GM18507 (cell line): ENCODE measurements at regions not wholly inside any gene's neighbourhood (a gene's known extent, or its start where the extent isn't known, plus 50 kb on each side); places are given as distances from the start of the nearest gene placed in this dataset.

Source experiments
- DNase-seq: peaks from one replicate; pipeline ENCODE4 v3.0.0; 2011; ENCODE audit warnings: low read depth; ENCODE audit not compliant: insufficient read length; ENCODE audit errors: extremely low spot score
- FAIRE-seq: peaks from 2 replicates; lab custom pipeline; 2011; peaks lifted over from hg19 to GRCh38; lab: Jason Lieb, UNC

DNA sequence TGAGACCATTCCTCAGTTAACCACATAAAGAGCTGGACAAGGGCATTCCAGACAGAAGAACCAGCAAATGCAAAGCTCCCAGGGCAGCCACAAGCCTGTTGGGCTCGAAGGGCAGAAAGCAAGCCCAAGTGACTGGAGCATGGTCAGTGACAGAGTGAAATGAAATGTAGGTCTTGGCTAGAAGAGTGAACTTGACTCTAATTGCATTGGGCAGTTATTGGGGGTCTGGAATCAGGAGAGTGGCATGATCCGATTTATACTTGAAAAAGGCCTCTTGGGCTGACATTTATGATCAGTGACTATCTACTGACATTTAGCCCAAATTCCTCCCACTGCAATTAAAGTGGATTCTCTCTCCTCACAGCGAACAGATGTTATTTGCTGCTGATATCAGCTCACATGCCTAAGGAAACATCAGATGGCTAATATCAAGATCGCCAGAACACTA is 152.5 kb upstream of the KLF7 start:
- DNase-seq (no peak), FAIRE-seq (no peak)

DNA sequence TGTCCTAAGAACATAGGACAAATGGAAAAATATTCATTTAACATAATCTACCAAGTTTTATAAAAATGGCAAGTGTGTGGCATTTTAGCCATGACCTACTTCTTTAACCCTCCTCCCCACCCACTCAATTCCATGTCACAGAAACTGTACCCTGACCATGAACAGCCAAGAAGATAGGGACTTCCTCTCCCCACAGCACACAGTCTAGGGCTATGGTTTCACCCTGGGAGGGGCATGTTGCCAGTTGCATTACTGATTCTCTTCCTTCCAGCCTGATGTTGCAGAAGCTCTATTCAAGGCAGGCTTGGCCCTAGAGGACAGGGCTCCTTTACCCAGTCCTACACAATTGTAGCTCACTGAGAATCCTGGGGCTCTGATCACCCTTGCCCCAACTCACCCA is 153.6 kb upstream of the KLF7 start:
- DNase-seq (no peak), FAIRE-seq (no peak)

DNA sequence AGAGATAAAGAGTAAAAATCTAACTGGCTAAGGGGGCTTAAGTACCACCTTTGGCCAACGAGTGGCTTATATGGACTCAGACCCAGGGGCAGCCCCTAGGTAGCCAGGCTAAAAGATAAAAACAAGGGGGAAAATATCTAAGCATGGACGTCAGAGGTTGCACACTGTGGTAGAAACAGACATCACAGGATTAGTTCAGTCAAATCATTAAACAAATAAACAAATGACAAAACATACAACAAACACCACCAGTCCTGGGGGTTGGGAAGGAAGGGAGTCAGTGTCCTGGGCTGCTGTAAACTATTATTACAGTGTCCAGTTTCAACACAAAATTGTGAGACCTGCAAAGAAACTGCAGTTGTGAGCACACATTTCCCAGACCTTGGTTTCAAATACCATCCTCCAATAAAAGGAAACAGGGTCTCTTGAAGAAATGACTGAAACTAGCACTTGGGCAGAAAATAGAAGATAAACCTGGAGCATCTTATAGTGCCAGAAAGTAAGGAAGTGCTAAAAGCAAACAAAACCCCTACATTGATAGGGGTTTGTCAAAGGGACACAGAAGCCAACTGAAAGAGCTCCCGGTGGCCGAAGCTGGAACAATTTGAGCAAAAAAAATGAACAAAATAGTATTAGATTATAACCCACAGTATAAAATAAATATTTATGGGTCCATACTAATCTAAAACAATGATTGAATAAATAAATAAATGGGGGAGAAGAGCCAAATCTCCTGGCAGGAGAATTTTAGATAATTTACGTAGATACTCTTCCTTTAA is 154.8 kb upstream of the KLF7 start:
- FAIRE-seq (no peak), DNase-seq (no peak)

DNA sequence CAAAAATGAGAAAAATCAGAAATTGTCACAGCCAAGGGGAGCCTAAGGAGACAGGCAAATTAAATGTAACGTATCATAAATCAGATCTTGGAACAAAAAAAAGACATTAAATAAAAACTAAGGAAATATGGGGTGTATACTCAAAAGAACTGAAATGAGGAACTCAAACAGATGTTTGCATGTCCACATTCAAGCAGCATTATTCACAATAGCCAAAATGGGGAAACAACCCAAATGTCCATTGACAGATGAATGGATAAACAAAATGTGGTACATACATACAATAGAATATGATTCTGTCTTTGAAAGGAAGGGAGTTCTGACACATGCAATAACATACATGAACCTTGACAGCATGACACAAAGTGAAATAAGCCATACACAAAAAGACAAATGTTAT is 155.8 kb upstream of the KLF7 start:
- no peak for FAIRE-seq
- DNase-seq = no peak

DNA sequence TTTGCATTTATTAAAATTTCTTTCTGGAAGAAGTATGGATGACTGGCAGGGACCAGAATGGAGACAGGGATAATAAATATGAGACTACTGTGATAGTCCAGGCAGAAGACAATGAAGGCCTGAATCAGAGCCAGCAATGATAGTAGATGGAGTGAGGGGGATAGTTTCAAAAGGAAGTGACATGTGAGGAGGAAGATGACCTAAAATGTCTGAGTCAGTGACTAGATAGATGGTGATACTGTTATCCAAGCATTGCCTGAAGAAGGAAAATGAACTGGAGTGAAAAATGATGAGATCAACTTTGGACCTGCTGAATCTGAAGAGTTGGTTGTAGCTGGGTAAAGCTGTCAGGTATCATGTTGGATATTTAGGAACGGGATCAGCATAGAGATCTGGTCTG is 158.3 kb upstream of the KLF7 start:
- FAIRE-seq (no peak), DNase-seq (no peak)

DNA sequence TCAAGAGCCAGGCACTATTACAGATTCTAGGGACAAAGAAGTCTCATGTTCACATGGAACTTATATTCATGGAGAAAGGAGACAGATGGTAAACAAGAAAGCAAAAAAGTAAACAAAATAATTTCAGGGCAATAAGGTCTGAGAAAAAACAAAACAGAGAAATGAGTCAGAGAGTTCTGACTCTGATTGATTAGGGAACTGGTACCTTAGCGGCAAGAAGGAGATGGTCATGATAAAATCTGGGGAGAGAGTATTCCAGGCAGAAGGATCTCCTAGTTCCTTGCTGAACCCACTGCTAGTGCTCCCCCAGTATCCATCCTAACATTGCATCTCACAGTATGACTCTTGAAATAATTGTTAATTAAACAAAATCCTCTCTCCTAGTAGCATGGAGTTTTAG is 161.8 kb upstream of the KLF7 start:
- FAIRE-seq (no peak), DNase-seq (no peak)

DNA sequence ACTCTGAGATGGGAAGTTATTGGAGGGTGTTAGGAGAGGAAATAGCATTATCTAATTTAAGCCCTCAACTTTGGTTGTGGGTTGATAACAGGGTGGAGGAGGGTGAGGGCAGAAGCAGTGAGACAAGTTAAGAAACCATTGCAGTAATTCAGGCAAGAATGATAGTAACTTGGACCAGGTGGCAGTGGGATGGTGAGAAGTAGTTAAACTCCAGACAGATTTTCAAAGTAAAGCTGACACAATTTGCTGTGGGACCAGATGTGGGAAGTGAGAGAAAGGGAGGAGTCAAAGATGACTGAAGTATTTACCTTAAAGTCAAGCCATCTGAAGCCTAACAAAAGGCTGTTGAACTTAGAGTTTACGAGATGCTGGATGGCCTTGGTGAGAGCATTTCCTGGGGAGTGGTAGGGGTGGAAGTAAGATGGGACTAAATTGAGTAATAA is 163.2 kb upstream of the KLF7 start:
- DNase-seq = no peak
- peak; percentile 93 for FAIRE-seq

DNA sequence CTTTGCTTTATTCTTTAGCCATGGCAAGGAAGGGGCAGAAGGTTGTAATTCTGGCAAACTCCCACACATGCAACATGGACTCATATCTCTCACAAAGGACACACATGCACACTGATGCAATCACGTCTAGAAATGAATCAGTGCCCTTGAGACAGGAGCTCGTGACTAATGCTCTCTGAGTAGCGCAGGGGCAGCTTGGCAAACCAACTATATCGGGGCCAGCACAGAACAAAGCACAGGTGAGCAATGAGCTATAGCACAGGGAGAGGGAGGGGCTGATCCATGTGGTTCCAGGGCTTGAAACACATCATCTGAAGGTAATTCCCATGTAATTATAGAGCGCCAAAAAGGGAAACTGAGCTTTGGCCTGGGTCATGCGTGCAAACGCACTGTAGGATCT is 165.2 kb upstream of the KLF7 start:
- DNase-seq = no peak
- FAIRE-seq = peak; percentile 88

DNA sequence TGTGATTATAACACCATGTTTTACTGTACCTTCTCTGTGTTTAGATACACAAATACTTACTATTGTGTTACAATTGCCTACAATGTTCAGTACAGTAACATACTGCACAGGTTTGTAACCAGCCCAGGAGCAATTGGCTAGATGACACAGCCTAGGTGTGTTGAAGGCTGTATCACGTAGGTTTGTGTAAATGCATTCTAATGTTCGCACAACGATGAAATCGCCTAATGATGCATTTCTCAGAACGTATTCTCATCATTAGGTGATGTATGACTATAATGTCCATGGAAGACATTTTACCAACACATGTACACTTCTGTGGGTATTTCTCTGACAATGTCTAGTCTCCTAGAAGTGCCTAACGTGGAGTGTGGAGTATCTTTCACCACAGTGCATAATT is 165.9 kb upstream of the KLF7 start:
- DNase-seq = no peak
- no peak for FAIRE-seq

DNA sequence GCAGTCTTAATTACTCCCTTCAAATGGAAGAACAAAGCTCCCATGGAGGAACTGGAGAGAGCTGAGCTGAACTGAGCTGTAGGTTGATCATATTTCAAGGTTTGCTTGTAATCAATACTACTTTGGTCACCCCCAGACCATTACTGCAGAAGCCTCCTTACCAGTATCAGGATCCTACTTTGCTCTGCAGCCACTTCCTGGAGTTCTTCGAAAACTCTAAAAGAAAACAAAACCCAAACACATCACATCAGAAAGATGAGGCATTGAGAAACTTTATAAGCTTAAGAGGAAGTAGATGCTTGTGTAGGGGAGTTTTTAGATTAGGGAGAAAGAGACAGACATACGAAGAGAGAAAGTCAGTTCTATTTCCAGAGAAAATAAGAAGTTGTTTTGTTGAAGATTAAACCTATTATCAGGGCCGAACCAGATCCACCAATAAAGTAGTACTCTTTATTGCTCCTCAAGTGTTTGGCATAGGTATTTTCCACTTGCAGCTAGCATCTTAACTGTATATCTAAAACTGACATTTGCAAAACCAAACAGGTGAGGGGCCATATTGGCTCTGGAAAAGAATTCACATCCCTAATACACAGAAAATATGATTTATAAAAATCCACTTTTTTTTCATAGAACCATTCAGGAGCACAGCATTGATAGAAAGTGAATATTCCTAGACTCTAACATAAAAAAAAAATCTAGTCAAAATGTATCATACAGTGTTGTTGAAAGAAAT is 166.9 kb upstream of the KLF7 start:
- FAIRE-seq = peak; percentile 80
- DNase-seq = no peak

DNA sequence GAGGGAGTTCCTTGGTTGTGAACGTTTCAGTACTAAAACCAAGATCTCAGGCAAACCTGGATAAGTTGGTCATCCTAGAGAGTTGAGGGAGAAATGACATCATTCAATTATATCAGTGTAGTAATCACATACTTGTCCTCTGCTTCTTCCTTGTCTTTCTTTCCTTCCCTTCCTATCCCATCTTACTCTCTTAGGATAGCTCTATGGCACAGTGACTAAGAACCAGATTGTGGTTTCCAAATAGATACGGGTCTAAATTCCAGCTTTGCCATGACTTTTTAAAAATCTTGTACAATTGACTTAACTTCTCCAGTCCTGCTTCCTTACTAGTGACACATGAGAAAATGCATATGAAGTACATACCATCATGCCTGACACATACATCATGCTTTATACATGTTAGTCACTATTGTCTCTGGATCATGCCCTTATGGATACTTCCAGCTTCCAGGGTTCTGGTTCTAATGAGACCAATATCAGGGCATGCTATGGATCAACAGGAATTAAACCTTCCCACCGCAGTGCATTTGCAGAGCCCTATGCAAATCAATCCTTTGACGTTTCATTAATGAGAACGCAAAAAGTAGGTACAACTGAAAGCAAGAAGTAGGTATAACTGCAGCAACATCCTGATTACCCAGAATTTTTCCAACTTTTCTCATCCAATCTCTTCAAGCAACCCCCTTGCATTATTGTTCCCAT is 168.0 kb upstream of the KLF7 start:
- FAIRE-seq = peak; percentile 52
- no peak for DNase-seq

DNA sequence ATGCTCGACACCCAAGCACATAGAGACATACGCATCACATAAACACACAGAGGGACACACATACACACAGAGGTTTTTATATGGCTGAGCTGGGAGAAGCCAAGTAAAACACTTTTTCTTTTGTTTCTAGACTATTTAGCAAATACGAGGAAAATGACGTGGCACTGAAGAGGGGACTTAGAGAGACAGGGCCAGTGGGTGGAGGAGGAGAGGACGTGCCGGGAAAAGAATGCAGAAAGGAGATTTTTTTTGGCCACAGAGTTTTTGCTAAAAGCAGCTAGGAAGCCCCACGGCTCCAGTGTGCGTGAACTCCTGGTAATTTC is 168.5 kb upstream of the KLF7 start:
- FAIRE-seq = no peak
- no peak for DNase-seq

DNA sequence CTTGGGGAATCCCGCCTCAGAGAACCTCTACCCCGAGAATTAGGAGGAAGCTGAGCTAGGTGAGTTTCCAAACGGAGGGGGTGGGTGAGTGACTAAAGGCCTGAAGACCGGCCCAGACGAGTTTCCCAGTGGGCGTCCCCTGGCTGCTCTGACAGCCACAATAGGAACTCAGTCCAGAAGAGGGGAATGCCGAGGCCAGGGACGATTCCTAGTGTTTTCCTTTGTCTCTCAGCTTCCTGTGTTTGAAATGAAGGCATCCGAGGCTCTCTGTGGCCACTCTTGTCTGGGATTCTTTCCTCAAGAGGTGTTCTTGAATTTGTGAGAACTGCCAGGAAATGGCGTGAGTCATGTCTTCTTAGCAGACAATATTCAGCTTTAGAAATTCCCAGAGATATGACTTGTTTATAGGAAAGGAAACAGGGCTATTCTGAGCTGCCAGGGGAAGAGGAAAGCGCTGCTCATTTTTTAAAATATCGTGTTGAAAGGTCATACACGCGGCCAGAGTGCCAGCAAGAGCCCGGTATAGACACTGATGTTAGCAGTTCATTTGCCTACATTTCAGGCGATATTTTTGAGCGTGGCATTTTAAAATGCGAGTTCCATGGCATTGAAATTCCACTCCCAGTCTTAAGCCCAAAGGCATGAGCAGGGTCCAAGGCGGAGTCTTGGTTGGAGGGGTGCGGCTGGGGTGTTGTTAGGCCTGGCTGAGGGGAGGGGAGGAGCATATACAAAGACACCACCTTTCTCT is 169.1 kb upstream of the KLF7 start:
- FAIRE-seq = peak; percentile 79
- no peak for DNase-seq

DNA sequence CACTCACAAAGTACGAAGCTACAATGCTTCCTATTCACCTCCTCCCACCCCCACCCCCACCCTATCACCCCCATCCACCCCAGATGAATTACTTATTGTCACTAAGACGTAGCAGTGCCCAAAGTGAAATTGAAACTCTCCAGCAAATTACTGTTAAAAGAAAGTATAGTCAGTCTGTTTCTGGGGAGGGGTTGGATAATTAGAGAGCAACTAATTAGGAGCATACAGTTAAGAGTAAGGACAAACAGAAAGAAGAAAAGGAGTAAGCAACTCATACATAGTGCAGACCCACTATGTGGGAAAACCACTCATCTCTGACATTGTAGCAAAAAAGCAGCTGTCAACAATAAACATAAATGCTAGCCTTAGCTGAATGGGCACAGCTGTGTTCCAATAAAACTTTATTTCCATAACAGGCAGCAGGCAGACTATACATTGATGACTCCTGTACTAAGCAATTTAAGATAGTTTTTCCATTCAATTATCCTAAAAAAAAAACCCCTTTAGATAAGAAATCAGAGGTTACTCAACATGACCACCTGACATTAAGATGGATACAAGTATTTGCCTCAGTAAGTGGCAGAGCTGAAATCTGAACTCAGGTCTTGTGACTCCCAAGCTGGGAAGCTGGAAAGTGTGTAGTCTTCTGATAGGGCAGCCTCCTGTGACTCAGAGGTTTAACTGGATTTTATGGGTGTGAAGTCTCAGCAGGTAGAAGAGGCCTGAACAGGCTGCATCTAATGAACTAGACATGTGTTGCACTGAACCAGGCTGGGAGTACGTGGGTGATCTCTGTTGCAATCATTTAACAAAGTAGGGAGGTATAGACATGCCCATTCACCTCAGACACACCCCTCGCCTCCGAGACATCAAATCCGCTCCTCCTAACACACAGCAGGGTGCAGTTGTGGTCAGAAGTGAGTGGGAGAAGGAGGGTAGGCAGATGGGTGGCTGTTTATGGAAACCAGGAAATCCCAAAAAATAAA is 171.8 kb upstream of the KLF7 start:
- no peak for FAIRE-seq
- DNase-seq = no peak

DNA sequence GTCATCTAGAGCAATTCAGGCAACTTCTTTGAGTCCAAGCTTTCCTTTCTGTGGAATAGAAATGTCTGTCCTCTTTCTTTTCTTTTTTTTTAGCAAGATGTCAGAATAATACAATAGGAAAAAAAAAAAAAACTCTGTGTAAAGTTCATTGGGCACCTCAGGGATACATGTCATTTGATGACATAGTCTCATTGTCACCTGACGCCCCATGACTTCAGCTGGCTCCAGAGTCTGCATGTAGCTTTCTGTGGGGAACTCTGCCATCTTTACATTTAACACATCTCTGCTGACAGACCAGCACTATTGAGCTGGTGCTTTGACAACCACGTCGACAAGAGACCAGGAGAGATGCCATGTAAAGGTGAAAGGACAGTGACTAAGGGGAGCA is 172.5 kb upstream of the KLF7 start:
- DNase-seq (no peak), FAIRE-seq (no peak)

DNA sequence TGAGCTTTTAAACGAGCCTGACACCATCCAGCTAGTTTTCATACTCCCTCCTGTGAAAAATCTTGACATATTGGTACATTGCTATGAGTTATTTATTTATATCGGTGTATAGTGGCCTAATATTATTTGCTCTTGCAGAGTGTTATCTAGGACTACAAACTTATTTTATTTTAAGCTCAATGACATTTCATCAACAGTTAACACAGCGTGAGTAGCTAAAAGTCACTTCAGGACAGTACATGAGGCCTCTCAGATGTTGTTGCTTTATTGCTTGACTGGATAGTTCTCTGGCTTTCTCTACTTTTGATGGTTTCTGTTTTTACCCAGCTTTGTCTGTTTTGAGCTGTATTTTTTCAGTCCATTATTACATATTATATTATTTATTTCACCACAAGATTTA is 172.9 kb upstream of the KLF7 start:
- DNase-seq (no peak), FAIRE-seq (no peak)

DNA sequence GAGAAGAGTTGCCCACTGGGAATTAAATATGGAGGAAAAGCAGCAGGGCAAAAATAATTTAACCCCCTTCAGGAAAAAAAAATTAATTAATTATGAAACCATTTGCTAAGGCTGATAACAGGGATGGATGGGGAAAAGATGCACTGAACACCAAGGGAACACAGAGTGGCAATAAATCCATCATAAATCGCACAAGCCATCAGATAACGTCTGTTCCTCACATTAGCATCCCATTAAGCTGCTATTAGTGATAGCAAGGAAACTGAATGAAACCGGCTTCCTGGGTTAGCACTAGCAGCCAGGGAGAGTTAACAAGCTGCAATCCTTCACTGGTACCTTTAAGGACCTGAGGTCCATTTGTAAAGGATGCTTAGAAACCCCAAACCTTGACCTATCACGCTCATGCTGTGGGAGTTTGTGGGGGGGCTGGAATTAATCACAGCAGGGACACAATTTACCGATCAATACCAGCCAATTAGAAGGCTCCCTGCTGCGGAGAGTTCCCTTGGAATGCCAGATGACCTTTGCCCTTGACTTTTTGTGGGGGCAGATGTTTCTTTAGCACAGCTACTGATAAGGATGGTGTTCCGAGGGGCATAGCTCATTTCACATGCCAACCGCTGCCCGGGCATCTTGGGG is 175.5 kb upstream of the KLF7 start:
- no peak for FAIRE-seq
- DNase-seq = no peak

DNA sequence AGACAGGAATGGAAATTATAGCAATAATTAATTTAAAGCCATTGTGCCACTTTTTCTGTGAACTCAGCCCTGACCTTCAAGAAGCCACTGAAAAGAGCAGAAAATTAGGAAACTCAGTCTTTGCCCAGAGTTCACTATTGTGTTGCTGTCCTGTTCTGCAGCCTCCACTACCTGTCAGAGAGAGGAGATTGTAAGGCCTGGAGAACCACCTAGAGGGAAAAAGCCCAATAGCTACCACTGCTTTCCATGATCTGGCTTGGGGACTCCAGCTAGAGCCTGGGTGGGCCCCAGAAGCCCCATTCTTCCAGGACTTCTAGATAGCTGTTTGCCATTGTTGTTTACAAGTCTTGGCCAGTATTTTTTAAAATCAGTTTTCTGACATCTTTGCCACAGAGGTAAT is 176.1 kb upstream of the KLF7 start:
- no peak for FAIRE-seq
- DNase-seq = no peak
